ENCODE measurements at regions not wholly inside any gene's neighbourhood (a gene's known extent, or its start where the extent isn't known, plus 50 kb on each side); places are given as distances from the start of the nearest gene placed in this dataset.

DNA sequence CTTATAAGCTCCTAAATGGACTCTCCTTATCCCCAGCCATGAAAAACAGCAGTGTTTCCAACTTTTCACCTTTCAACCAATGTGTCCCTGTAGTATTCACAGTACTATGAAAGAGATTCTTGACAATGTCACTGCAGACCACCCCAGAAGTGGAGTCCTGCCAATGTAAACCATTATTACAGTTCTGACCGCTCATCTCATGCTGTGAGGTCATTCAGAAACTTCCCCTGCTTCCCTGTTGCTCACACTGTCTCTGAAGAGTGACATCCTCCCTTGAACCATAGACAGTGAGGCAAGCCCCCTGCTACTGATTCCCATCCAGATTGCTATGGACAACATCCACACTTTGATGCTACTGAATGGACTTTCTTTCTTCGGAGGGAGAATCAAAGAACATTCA is 1523.7 kb upstream of the ACVR2A start:
- H3K9ac ChIP-seq (ENCODE audit: low read length), result no peak overlapping the region
- H3K27ac ChIP-seq (ENCODE audit: low read depth, low read length), result no peak overlapping the region
- no peak overlapping the region for H3K4me3 ChIP-seq (ENCODE audit: low read length)

DNA sequence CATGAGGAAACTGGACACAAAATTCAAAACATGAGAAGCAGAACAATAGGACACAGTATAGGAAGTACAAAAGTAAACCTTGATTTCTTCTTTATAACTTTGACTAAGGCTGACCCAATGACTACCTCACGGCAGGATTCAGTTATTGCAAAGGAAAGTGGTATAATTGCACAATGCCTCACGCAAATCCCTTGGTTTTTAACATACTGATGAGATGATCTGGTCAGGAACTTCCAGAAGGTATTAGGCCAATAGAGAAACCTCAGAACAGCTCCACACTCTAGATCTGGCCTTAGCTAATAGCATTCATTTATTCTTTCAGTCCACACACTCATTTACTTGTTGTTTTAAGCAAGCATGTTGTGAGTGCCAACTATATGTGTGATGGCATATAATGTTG is 1526.9 kb upstream of the ACVR2A start:
- Histone ChIP-seq H3K4me3 (ENCODE audit: low read length) (no peak overlapping the region), H3K9ac (ENCODE audit: low read length) (no peak overlapping the region), H3K4me1 (ENCODE audit: control insufficient read depth, insufficient read depth, low read length) (no peaks in the 10 kb centered on the region), H3K27ac (ENCODE audit: low read depth, low read length) (no peak overlapping the region), H3K36me3 (ENCODE audit: control insufficient read depth, insufficient read depth, low read length) (no peaks in the 10 kb centered on the region), H3K27me3 (ENCODE audit: control insufficient read depth, insufficient read depth, low read length) (no peaks in the 10 kb centered on the region)

More for the DNA sequence above, 1523.7 kb upstream of the ACVR2A start:
- Histone ChIP-seq H3K4me1 (ENCODE audit: control insufficient read depth, insufficient read depth, low read length) (no peaks in the 10 kb centered on the region), H3K27me3 (ENCODE audit: control insufficient read depth, insufficient read depth, low read length) (no peaks in the 10 kb centered on the region), H3K36me3 (ENCODE audit: control insufficient read depth, insufficient read depth, low read length) (no peaks in the 10 kb centered on the region)

DNA sequence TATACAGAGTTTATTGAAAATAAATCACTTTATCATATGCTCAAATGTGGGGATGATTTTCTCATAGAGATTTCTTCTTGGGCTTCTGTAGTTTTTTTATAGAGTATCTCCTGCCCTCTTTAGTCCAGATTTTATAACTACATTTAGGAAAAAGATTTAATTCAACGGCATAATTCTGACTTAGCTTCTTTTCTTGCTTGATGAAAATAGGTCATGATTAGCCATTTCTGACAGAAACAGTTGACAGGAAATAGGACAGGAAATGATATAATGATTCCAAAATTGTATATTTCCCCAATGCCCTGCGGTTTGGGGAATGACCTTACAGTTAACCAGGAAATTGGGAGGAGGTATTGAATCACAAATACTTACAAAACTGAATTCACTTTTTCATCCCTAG is 1531.9 kb upstream of the ACVR2A start:
- H3K4me1 ChIP-seq (ENCODE audit: control insufficient read depth, insufficient read depth, low read length), result no peaks in the 10 kb centered on the region
- no peaks in the 10 kb centered on the region for H3K36me3 ChIP-seq (ENCODE audit: control insufficient read depth, insufficient read depth, low read length)
- no peak overlapping the region for H3K27ac ChIP-seq (ENCODE audit: low read depth, low read length)
- H3K4me3 ChIP-seq (ENCODE audit: low read length), result no peak overlapping the region
- H3K9ac ChIP-seq (ENCODE audit: low read length), result no peak overlapping the region
- no peaks in the 10 kb centered on the region for H3K27me3 ChIP-seq (ENCODE audit: control insufficient read depth, insufficient read depth, low read length)

DNA sequence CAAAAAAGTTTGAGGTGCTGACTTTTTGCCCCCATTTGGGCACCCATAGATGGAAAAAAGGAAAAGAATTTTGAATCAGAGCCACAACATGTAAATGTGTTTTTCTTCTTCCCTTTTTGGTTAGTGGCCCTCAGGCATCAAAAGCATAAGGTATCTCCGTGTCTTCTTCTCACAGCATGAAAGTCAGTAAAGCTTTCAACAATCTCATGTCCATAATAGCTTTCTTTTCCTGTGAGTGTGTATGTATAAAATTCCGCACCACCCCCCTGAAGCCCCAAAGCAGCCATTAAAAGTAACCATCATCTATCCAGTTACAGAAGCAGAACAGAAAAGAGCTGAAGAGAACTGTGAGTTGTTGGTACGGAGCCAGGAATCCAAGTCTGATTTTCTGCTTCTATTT is 1539.7 kb upstream of the ACVR2A start:
- Histone ChIP-seq H3K9ac (ENCODE audit: low read length) (no peak overlapping the region), H3K27ac (ENCODE audit: low read depth, low read length) (no peak overlapping the region), H3K4me1 (ENCODE audit: control insufficient read depth, insufficient read depth, low read length) (no peaks in the 10 kb centered on the region), H3K27me3 (ENCODE audit: control insufficient read depth, insufficient read depth, low read length) (no peaks in the 10 kb centered on the region), H3K36me3 (ENCODE audit: control insufficient read depth, insufficient read depth, low read length) (no peaks in the 10 kb centered on the region), H3K4me3 (ENCODE audit: low read length) (no peak overlapping the region)

DNA sequence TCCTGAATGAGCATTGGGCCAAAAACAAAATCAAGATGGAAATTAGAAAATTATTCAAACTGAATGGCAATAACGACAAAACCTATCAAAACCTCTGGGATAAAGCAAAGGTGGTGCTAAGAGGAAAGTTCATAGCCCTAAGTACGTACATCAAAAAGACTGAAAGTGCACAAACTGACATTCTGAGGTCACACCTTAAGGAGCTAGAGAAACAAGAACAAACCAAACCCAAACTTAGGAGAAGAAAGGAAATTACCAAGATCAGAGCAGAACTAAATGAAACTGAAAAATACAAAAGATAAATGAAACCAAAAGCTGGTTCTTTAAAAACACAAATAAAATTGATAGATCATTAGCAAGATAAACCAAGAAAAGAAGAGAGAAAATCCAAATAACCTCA is 1543.5 kb upstream of the ACVR2A start:
- no peak overlapping the region for H3K9ac ChIP-seq (ENCODE audit: low read length)
- H3K4me3 ChIP-seq (ENCODE audit: low read length), result no peak overlapping the region
- H3K4me1 ChIP-seq (ENCODE audit: control insufficient read depth, insufficient read depth, low read length), result no peaks in the 10 kb centered on the region
- no peaks in the 10 kb centered on the region for H3K27me3 ChIP-seq (ENCODE audit: control insufficient read depth, insufficient read depth, low read length)
- H3K36me3 ChIP-seq (ENCODE audit: control insufficient read depth, insufficient read depth, low read length), result no peaks in the 10 kb centered on the region
- H3K27ac ChIP-seq (ENCODE audit: low read depth, low read length), result no peak overlapping the region

DNA sequence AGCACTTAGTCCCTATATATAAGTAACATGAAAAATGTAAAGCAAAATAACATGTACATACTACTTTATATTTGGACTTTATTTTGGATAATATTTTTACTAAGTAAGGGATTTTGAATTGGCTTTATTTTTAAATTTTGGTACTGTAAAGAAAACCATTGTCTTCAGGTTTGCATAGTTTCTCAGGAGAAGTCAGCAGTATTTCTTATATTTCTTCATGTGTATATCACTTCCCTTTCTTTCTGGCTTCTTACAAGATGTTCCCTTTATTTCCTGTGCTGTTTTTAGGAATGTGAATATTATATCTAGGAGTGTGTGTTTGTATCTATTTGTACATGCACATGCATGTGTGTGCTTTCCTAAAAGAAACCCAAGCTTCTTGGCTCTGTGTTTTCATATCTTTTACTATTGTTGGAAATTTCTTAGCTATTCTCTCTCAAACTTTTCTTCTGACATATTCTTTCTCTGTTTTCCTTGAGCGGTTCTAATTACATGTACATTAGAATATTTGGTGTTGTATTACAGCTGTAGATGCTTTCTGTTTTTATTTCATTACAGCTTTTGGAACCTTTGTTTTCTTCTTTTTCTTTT is 1549.7 kb upstream of the ACVR2A start:
- H3K27ac ChIP-seq (ENCODE audit: low read depth, low read length), result no peak overlapping the region
- H3K36me3 ChIP-seq (ENCODE audit: control insufficient read depth, insufficient read depth, low read length), result no peaks in the 10 kb centered on the region
- H3K27me3 ChIP-seq (ENCODE audit: control insufficient read depth, insufficient read depth, low read length), result no peaks in the 10 kb centered on the region
- no peak overlapping the region for H3K4me3 ChIP-seq (ENCODE audit: low read length)
- H3K4me1 ChIP-seq (ENCODE audit: control insufficient read depth, insufficient read depth, low read length), result no peaks in the 10 kb centered on the region
- no peak overlapping the region for H3K9ac ChIP-seq (ENCODE audit: low read length)

DNA sequence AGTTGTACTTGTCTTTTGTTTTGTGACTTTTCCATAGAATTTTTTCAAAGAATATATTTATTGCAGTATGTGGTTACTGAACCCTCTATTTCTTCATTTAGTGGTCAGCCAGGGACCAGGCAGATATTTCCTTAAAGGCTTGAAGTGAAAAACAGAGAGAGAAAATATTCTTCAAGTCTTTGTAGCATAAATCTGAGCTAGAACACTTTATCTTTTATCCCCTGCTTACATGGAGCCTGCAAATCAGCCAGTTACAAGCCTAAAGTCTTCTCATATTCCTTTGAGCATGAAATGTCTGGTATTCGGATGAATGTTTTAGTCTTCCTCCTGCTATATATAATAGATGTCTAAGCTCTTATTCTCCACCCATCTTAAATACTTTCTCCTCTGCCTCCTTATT is 1557.5 kb upstream of the ACVR2A start:
- H3K27ac ChIP-seq (ENCODE audit: low read depth, low read length), result no peak overlapping the region
- no peak overlapping the region for H3K4me3 ChIP-seq (ENCODE audit: low read length)
- no peaks in the 10 kb centered on the region for H3K36me3 ChIP-seq (ENCODE audit: control insufficient read depth, insufficient read depth, low read length)
- H3K27me3 ChIP-seq (ENCODE audit: control insufficient read depth, insufficient read depth, low read length), result no peaks in the 10 kb centered on the region
- no peaks in the 10 kb centered on the region for H3K4me1 ChIP-seq (ENCODE audit: control insufficient read depth, insufficient read depth, low read length)
- no peak overlapping the region for H3K9ac ChIP-seq (ENCODE audit: low read length)

- H3K36me3 ChIP-seq (ENCODE audit: control insufficient read depth, insufficient read depth, low read length), result no peaks in the 10 kb centered on the region
- H3K27me3 ChIP-seq (ENCODE audit: control insufficient read depth, insufficient read depth, low read length), result no peaks in the 10 kb centered on the region
- H3K4me3 ChIP-seq (ENCODE audit: low read length), result no peak overlapping the region
- H3K9ac ChIP-seq (ENCODE audit: low read length), result no peak overlapping the region
- no peaks in the 10 kb centered on the region for H3K4me1 ChIP-seq (ENCODE audit: control insufficient read depth, insufficient read depth, low read length)
- no peak overlapping the region for H3K27ac ChIP-seq (ENCODE audit: low read depth, low read length)
These were observed 1565.9 kb upstream of the ACVR2A start for GRCh38 chr2:146278881-146279280.

GRCh38 chr2:146271131-146271831 is 1573.5 kb upstream of the ACVR2A start:
- no peak overlapping the region for H3K27ac ChIP-seq (ENCODE audit: low read depth, low read length)
- no peaks in the 10 kb centered on the region for H3K4me1 ChIP-seq (ENCODE audit: control insufficient read depth, insufficient read depth, low read length)
- no peak overlapping the region for H3K9ac ChIP-seq (ENCODE audit: low read length)
- H3K4me3 ChIP-seq (ENCODE audit: low read length), result no peak overlapping the region
- no peaks in the 10 kb centered on the region for H3K27me3 ChIP-seq (ENCODE audit: control insufficient read depth, insufficient read depth, low read length)
- no peaks in the 10 kb centered on the region for H3K36me3 ChIP-seq (ENCODE audit: control insufficient read depth, insufficient read depth, low read length)

GRCh38 chr2:146270618-146271017 is 1574.2 kb upstream of the ACVR2A start:
- H3K4me3 ChIP-seq (ENCODE audit: low read length), result no peak overlapping the region
- no peak overlapping the region for H3K27ac ChIP-seq (ENCODE audit: low read depth, low read length)
- H3K4me1 ChIP-seq (ENCODE audit: control insufficient read depth, insufficient read depth, low read length), result no peaks in the 10 kb centered on the region
- H3K9ac ChIP-seq (ENCODE audit: low read length), result no peak overlapping the region
- H3K27me3 ChIP-seq (ENCODE audit: control insufficient read depth, insufficient read depth, low read length), result no peaks in the 10 kb centered on the region
- no peaks in the 10 kb centered on the region for H3K36me3 ChIP-seq (ENCODE audit: control insufficient read depth, insufficient read depth, low read length)

- Histone ChIP-seq H3K36me3 (ENCODE audit: control insufficient read depth, insufficient read depth, low read length) (no peaks in the 10 kb centered on the region), H3K4me1 (ENCODE audit: control insufficient read depth, insufficient read depth, low read length) (no peaks in the 10 kb centered on the region), H3K27ac (ENCODE audit: low read depth, low read length) (no peak overlapping the region), H3K4me3 (ENCODE audit: low read length) (no peak overlapping the region), H3K27me3 (ENCODE audit: control insufficient read depth, insufficient read depth, low read length) (no peaks in the 10 kb centered on the region), H3K9ac (ENCODE audit: low read length) (no peak overlapping the region)
These were observed 1577.7 kb upstream of the ACVR2A start for GRCh38 chr2:146267093-146267492.

GRCh38 chr2:146265656-146266055 is 1579.2 kb upstream of the ACVR2A start:
- Histone ChIP-seq H3K4me3 (ENCODE audit: low read length) (no peak overlapping the region), H3K27me3 (ENCODE audit: control insufficient read depth, insufficient read depth, low read length) (no peaks in the 10 kb centered on the region), H3K36me3 (ENCODE audit: control insufficient read depth, insufficient read depth, low read length) (no peaks in the 10 kb centered on the region), H3K4me1 (ENCODE audit: control insufficient read depth, insufficient read depth, low read length) (no peaks in the 10 kb centered on the region), H3K9ac (ENCODE audit: low read length) (no peak overlapping the region), H3K27ac (ENCODE audit: low read depth, low read length) (no peak overlapping the region)

GRCh38 chr2:146262606-146263005 is 1582.2 kb upstream of the ACVR2A start:
- Histone ChIP-seq H3K4me1 (ENCODE audit: control insufficient read depth, insufficient read depth, low read length) (no peaks in the 10 kb centered on the region), H3K27me3 (ENCODE audit: control insufficient read depth, insufficient read depth, low read length) (no peaks in the 10 kb centered on the region), H3K4me3 (ENCODE audit: low read length) (no peak overlapping the region), H3K9ac (ENCODE audit: low read length) (no peak overlapping the region), H3K27ac (ENCODE audit: low read depth, low read length) (no peak overlapping the region), H3K36me3 (ENCODE audit: control insufficient read depth, insufficient read depth, low read length) (no peaks in the 10 kb centered on the region)

Data from rectal smooth muscle tissue (tissue), 1 donor.